NCI-H460 (cell line): ENCODE measurements at regions not wholly inside any gene's neighbourhood (a gene's known extent, or its start where the extent isn't known, plus 50 kb on each side); places are given as distances from the start of the nearest gene placed in this dataset.
"Not testable (repeated sequence)": the region's sequence is repeated elsewhere in the genome, so short reads cannot be mapped to it uniquely, and the experiment has no call there.

Experiments
- DNase-seq: peaks from one replicate; pipeline ENCODE4 v3.0.0-alpha.2; 2016; ENCODE audit warnings: low read depth; ENCODE audit errors: extremely low read depth

GRCh38 chr17:56688151-56688550 lies 94.7 kb downstream of the NOG start:
- no peak for DNase-seq

- no peak for DNase-seq
Measured at GRCh38 chr17:56690441-56691291, 97.2 kb downstream of the NOG start.

- no peak for DNase-seq
Measured at GRCh38 chr17:56694825-56695224, 101.3 kb downstream of the NOG start.

- DNase-seq = no peak
Measured at GRCh38 chr17:56697190-56697589, 103.7 kb downstream of the NOG start.

- peak; percentile 86 for DNase-seq
Measured at GRCh38 chr17:56699186-56699894, 105.8 kb downstream of the NOG start.

GRCh38 chr17:56700919-56701420 lies 107.5 kb downstream of the NOG start:
- DNase-seq = no peak

GRCh38 chr17:56707312-56708219 lies 114.1 kb downstream of the NOG start:
- DNase-seq = no peak

- no peak for DNase-seq
Measured at GRCh38 chr17:56708220-56708558, 114.7 kb downstream of the NOG start.

GRCh38 chr17:56708670-56709410 lies 115.3 kb downstream of the NOG start:
- DNase-seq = no peak

- DNase-seq = no peak
Measured at GRCh38 chr17:56710986-56711385, 117.5 kb downstream of the NOG start.

- peak; percentile 82 for DNase-seq
Measured at GRCh38 chr17:56715613-56716357, 117.9 kb downstream of the C17orf67 start.

- DNase-seq = no peak
Measured at GRCh38 chr17:56717471-56717870, 116.2 kb downstream of the C17orf67 start.

- no peak for DNase-seq
Measured at GRCh38 chr17:56718515-56718914, 115.2 kb downstream of the C17orf67 start.

- no peak for DNase-seq
Measured at GRCh38 chr17:56723421-56723820, 110.3 kb downstream of the C17orf67 start.

- DNase-seq = no peak
Measured at GRCh38 chr17:56724664-56725063, 109.1 kb downstream of the C17orf67 start.

GRCh38 chr17:56725144-56725543 lies 108.6 kb downstream of the C17orf67 start:
- DNase-seq = no peak

GRCh38 chr17:56727876-56728617 lies 105.7 kb downstream of the C17orf67 start:
- no peak for DNase-seq

- not testable (repeated sequence) for DNase-seq
Measured at GRCh38 chr17:56731096-56731495, 102.6 kb downstream of the C17orf67 start.

GRCh38 chr17:56733833-56734232 lies 99.9 kb downstream of the C17orf67 start:
- DNase-seq = no peak
